SH-SY5Y (cell line): ENCODE measurements at regions not wholly inside any gene's neighbourhood (a gene's known extent, or its start where the extent isn't known, plus 50 kb on each side); places are given as distances from the start of the nearest gene placed in this dataset.

ENCODE experiments used
- GATA2 ChIP-seq: IDR thresholded peaks from 2 replicates; pipeline ENCODE4 v1.6.1; 2011; ENCODE audit warnings: mild to moderate bottlenecking, low read depth, low read length
- GATA3 ChIP-seq: IDR thresholded peaks from 2 replicates; pipeline ENCODE4 v1.6.1; 2011; ENCODE audit warnings: low read depth, mild to moderate bottlenecking, low read length, moderate library complexity

GRCh38 chr6:90417385-90417784, 120.7 kb upstream of the BACH2 start:
- TF ChIP-seq GATA2: no peak
- no peak for TF ChIP-seq GATA3
